WTC11 (cell line): ENCODE measurements at regions not wholly inside any gene's neighbourhood (a gene's known extent, or its start where the extent isn't known, plus 50 kb on each side); places are given as distances from the start of the nearest gene placed in this dataset.

Experiments
- ATAC-seq: fragments of 200-7000 bp; cut with Tn5 transposase; 2 replicates; pipeline ENCODE4 v1.10.0; 2021; ENCODE audit warnings: mild to moderate bottlenecking, moderate library complexity
- CTCF ChIA-PET: fragments of 300-600 bp; sonication (Branson Sonifier 250); formaldehyde crosslinking; loops from one replicate; lab custom pipeline; 2021; ENCODE audit warnings: antibody characterized with exemption; lab: Charles Lee
- POLR2A ChIA-PET: fragments of 350-600 bp; sonication (Branson Sonifier 250); formaldehyde crosslinking; loops from one replicate; lab custom pipeline; 2021; ENCODE audit warnings: antibody characterized with exemption; lab: Charles Lee
- DNase-seq: peaks from one replicate; pipeline ENCODE4 v3.0.0; 2021; ENCODE audit warnings: low spot score
- H3K27ac Mint-ChIP-seq: 2 replicates; pipeline ENCODE4 v1.8.0; 2021; ENCODE audit warnings: mixed read lengths
- H3K27me3 Mint-ChIP-seq: 2 replicates; pipeline ENCODE4 v1.8.0; 2021; ENCODE audit warnings: low read depth, mild to moderate bottlenecking, moderate library complexity, mixed read lengths
- H3K36me3 Mint-ChIP-seq: 2 replicates; pipeline ENCODE4 v1.8.0; 2021; ENCODE audit warnings: mixed read lengths
- H3K4me1 Mint-ChIP-seq: 2 replicates; pipeline ENCODE4 v1.8.0; 2022; ENCODE audit warnings: mixed read lengths
- H3K4me3 Mint-ChIP-seq: 2 replicates; pipeline ENCODE4 v1.8.0; 2021; ENCODE audit warnings: mild to moderate bottlenecking, moderate library complexity, mixed read lengths
- H3K9me3 Mint-ChIP-seq: 2 replicates; pipeline ENCODE4 v1.8.0; 2021; ENCODE audit warnings: mixed read lengths
- ATF1 ChIP-seq: sonication (generic); formaldehyde crosslinking; IDR thresholded peaks from 2 replicates; pipeline ENCODE4 v1.8.1; 2023; ENCODE audit warnings: mild to moderate bottlenecking, moderate library complexity, missing genetic modification reagents
- CBFB ChIP-seq: sonication (generic); formaldehyde crosslinking; IDR thresholded peaks from 2 replicates; pipeline ENCODE4 v1.8.1; 2022; ENCODE audit warnings: mild to moderate bottlenecking, low read depth, missing genetic modification reagents
- CREM ChIP-seq: sonication (generic); formaldehyde crosslinking; IDR thresholded peaks from 2 replicates; pipeline ENCODE4 v1.8.1; 2022; ENCODE audit warnings: mild to moderate bottlenecking, missing genetic modification reagents, moderate library complexity
- GRHL2 ChIP-seq: fragments of 250-450 bp; sonication (Bioruptor Pico); IDR thresholded peaks from 2 replicates; pipeline ENCODE4 v1.8.0; 2022; ENCODE audit warnings: mild to moderate bottlenecking, moderate library complexity; ENCODE audit not compliant: insufficient replicate concordance, severe bottlenecking
- JAZF1 ChIP-seq: fragments of 250-450 bp; sonication (Bioruptor Pico); IDR thresholded peaks from 2 replicates; pipeline ENCODE4 v1.9.0; 2021; ENCODE audit warnings: moderate library complexity, mild to moderate bottlenecking, inconsistent platforms
- MXD4 ChIP-seq: fragments of 250-450 bp; sonication (Bioruptor Pico); IDR thresholded peaks from 2 replicates; pipeline ENCODE4 v1.8.0; 2021; ENCODE audit warnings: mild to moderate bottlenecking, moderate library complexity, borderline replicate concordance
- NR2C2 ChIP-seq: sonication (generic); formaldehyde crosslinking; IDR thresholded peaks from 2 replicates; pipeline ENCODE4 v1.8.0; 2022; ENCODE audit warnings: mild to moderate bottlenecking, missing genetic modification reagents
- NR3C1 ChIP-seq: sonication (generic); formaldehyde crosslinking; conservative IDR thresholded peaks from 2 replicates; pipeline ENCODE4 v1.8.1; 2023; ENCODE audit warnings: low read depth, mild to moderate bottlenecking, missing genetic modification reagents
- OVOL2 ChIP-seq: fragments of 250-450 bp; sonication (Bioruptor Pico); IDR thresholded peaks from 2 replicates; pipeline ENCODE4 v1.9.0; 2021; ENCODE audit warnings: mild to moderate bottlenecking, borderline replicate concordance
- RORB ChIP-seq: fragments of 250-450 bp; sonication (Bioruptor Pico); IDR thresholded peaks from 2 replicates; pipeline ENCODE4 v1.9.0; 2021; ENCODE audit warnings: mild to moderate bottlenecking
- SP1 ChIP-seq: sonication (generic); formaldehyde crosslinking; conservative IDR thresholded peaks from 2 replicates; pipeline ENCODE4 v1.8.1; 2022; ENCODE audit warnings: missing genetic modification reagents
- TP53 ChIP-seq: sonication (generic); formaldehyde crosslinking; IDR thresholded peaks from 2 replicates; pipeline ENCODE4 v1.8.1; 2023; ENCODE audit warnings: mild to moderate bottlenecking, missing genetic modification reagents
- ZNF232 ChIP-seq: sonication (generic); formaldehyde crosslinking; IDR thresholded peaks from 2 replicates; pipeline ENCODE4 v1.8.0; 2022; ENCODE audit warnings: mild to moderate bottlenecking, missing genetic modification reagents
- ZNF317 ChIP-seq: sonication (generic); formaldehyde crosslinking; IDR thresholded peaks from 2 replicates; pipeline ENCODE4 v1.8.1; 2023; ENCODE audit warnings: low read depth, mild to moderate bottlenecking, moderate library complexity, missing genetic modification reagents, borderline replicate concordance
- TF ChIP-seq, protein P1 (sequence below): sonication (generic); formaldehyde crosslinking; IDR thresholded peaks from 2 replicates; pipeline ENCODE4 v1.8.1; 2023; ENCODE audit warnings: mild to moderate bottlenecking, missing genetic modification reagents, moderate library complexity
- TF ChIP-seq, protein P2 (sequence below): fragments of 250-450 bp; sonication (Bioruptor Pico); IDR thresholded peaks from 2 replicates; pipeline ENCODE4 v1.9.0; 2021; ENCODE audit warnings: mild to moderate bottlenecking, borderline replicate concordance
- TF ChIP-seq, protein P3 (sequence below): sonication (generic); formaldehyde crosslinking; IDR thresholded peaks from 2 replicates; pipeline ENCODE4 v1.8.1; 2023; ENCODE audit warnings: mild to moderate bottlenecking, missing genetic modification reagents, moderate library complexity

- POLR2A ChIA-PET, result interaction anchor here (0.6 kb wide), 1 partner anchor 270 kb away, joined by 4 read pairs; no protein-coding TSS in a partner anchor
- Mint-ChIP-seq H3K4me3 (no peak overlapping the region), H3K4me1 (no peaks in the 10 kb centered on the region), H3K27me3 (no peaks in the 10 kb centered on the region), H3K27ac (no peak overlapping the region), H3K36me3 (no peaks in the 10 kb centered on the region), H3K9me3 (no peaks in the 10 kb centered on the region)
- DNase-seq, result peak; percentile 7
- CTCF ChIA-PET, result interaction anchor here (1.1 kb wide), 1 partner anchor 14 kb away, joined by 6 read pairs; no protein-coding TSS in a partner anchor
- ATAC-seq, result no peak
- no peak for TF ChIP-seq RORB (CRISPR knock-in tag)
- TF ChIP-seq, protein P1, sequence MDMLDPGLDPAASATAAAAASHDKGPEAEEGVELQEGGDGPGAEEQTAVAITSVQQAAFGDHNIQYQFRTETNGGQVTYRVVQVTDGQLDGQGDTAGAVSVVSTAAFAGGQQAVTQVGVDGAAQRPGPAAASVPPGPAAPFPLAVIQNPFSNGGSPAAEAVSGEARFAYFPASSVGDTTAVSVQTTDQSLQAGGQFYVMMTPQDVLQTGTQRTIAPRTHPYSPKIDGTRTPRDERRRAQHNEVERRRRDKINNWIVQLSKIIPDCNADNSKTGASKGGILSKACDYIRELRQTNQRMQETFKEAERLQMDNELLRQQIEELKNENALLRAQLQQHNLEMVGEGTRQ (CRISPR knock-in tag), result no peak
- no peak for TF ChIP-seq TP53 (CRISPR knock-in tag)
- no peak for TF ChIP-seq ZNF232 (CRISPR knock-in tag)
- TF ChIP-seq MXD4 (CRISPR knock-in tag), result no peak
- TF ChIP-seq, protein P2, sequence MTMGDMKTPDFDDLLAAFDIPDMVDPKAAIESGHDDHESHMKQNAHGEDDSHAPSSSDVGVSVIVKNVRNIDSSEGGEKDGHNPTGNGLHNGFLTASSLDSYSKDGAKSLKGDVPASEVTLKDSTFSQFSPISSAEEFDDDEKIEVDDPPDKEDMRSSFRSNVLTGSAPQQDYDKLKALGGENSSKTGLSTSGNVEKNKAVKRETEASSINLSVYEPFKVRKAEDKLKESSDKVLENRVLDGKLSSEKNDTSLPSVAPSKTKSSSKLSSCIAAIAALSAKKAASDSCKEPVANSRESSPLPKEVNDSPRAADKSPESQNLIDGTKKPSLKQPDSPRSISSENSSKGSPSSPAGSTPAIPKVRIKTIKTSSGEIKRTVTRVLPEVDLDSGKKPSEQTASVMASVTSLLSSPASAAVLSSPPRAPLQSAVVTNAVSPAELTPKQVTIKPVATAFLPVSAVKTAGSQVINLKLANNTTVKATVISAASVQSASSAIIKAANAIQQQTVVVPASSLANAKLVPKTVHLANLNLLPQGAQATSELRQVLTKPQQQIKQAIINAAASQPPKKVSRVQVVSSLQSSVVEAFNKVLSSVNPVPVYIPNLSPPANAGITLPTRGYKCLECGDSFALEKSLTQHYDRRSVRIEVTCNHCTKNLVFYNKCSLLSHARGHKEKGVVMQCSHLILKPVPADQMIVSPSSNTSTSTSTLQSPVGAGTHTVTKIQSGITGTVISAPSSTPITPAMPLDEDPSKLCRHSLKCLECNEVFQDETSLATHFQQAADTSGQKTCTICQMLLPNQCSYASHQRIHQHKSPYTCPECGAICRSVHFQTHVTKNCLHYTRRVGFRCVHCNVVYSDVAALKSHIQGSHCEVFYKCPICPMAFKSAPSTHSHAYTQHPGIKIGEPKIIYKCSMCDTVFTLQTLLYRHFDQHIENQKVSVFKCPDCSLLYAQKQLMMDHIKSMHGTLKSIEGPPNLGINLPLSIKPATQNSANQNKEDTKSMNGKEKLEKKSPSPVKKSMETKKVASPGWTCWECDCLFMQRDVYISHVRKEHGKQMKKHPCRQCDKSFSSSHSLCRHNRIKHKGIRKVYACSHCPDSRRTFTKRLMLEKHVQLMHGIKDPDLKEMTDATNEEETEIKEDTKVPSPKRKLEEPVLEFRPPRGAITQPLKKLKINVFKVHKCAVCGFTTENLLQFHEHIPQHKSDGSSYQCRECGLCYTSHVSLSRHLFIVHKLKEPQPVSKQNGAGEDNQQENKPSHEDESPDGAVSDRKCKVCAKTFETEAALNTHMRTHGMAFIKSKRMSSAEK, result no peak
- no peak for TF ChIP-seq CREM (CRISPR knock-in tag)
These were observed 180.5 kb downstream of the IGLL1 start for GRCh38 chr22:23399367-23400285.

GRCh38 chr22:23398701-23399366, 181.3 kb downstream of the IGLL1 start:
- TF ChIP-seq OVOL2 (CRISPR knock-in tag), result no peak
- TF ChIP-seq, protein P3, sequence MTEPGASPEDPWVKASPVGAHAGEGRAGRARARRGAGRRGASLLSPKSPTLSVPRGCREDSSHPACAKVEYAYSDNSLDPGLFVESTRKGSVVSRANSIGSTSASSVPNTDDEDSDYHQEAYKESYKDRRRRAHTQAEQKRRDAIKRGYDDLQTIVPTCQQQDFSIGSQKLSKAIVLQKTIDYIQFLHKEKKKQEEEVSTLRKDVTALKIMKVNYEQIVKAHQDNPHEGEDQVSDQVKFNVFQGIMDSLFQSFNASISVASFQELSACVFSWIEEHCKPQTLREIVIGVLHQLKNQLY (CRISPR knock-in tag), result no peak
- TF ChIP-seq, all 79 proteins: peak for 0
- CTCF ChIA-PET, result interaction anchor here (1.1 kb wide), 1 partner anchor 13 kb away, joined by 6 read pairs; no protein-coding TSS in a partner anchor
- POLR2A ChIA-PET, result interaction anchor here (0.6 kb wide), 1 partner anchor 269 kb away, joined by 4 read pairs; no protein-coding TSS in a partner anchor
- Mint-ChIP-seq H3K27me3 (no peaks in the 10 kb centered on the region), H3K9me3 (no peaks in the 10 kb centered on the region), H3K27ac (no peak overlapping the region), H3K4me3 (no peak overlapping the region), H3K36me3 (no peaks in the 10 kb centered on the region), H3K4me1 (no peaks in the 10 kb centered on the region)
- peak; percentile 11 for DNase-seq
- no peak for ATAC-seq

GRCh38 chr22:23397613-23398567, 182.2 kb downstream of the IGLL1 start:
- Mint-ChIP-seq H3K27me3 (no peaks in the 10 kb centered on the region), H3K4me1 (no peaks in the 10 kb centered on the region), H3K4me3 (no peak overlapping the region), H3K9me3 (no peaks in the 10 kb centered on the region), H3K36me3 (no peaks in the 10 kb centered on the region), H3K27ac (no peak overlapping the region)
- ATAC-seq (no peak), DNase-seq (peak; percentile 9)
- ChIA-PET CTCF (interaction anchor here (1.1 kb wide), 1 partner anchor 12 kb away, joined by 6 read pairs; no protein-coding TSS in a partner anchor), POLR2A (no interaction called here)
- TF ChIP-seq, protein P2, result no peak
- no peak for TF ChIP-seq GRHL2 (CRISPR knock-in tag)
- no peak for TF ChIP-seq ZNF317 (CRISPR knock-in tag)
- no peak for TF ChIP-seq CREM (CRISPR knock-in tag)
- TF ChIP-seq SP1 (CRISPR knock-in tag), result no peak
- no peak for TF ChIP-seq NR2C2
- TF ChIP-seq JAZF1, result no peak
- no peak for TF ChIP-seq NR3C1 (CRISPR knock-in tag)
- no peak for TF ChIP-seq CBFB (CRISPR knock-in tag)
- no peak for TF ChIP-seq ATF1 (CRISPR knock-in tag)
